ENCODE measurements at regions not wholly inside any gene's neighbourhood (a gene's known extent, or its start where the extent isn't known, plus 50 kb on each side); places are given as distances from the start of the nearest gene placed in this dataset.
"Not testable (repeated sequence)": the region's sequence is repeated elsewhere in the genome, so short reads cannot be mapped to it uniquely, and the experiment has no call there.

- in situ Hi-C loops (cut with MboI; ENCODE audit: low sequenced_read_pairs) = no loop called here
Observed at GRCh38 chr3:153266619-153267018, 104.6 kb downstream of the RAP2B start.

DNA sequence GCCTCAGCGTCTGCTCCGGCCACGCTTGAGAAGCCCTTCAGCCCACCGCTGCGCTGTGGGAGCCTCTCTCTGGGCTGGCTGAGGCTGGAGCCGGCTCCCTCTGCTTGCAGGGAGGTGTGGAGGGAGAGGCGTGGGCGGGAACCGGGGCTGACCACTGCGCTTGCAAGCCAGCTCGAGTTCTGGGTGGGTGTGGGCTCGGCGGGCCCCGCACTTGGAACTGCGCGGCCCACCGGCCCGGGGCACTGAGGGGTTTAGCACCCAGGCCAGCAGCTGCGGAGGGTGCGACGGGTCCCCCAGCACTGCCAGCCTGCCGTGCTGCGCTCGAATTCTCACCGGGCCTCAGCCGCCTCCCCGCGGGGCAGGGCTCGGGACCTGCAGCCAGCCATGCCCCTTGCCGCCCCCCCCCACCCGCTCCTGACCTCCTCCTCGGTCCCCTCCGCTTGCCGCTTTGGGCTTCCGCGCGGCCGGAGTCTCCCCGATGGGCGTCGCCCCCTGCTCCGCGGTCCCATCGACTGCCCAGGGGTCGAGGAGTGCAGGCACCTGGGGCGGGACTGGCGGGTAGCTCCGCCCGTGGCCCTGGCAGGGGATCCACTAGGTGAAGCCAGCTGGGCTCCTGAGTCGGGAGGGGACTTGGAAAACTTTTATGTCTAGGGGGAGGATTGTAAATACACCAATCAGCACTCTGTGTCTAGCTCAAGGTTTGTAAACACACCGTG is 106.7 kb downstream of the RAP2B start:
- in situ Hi-C loops (cut with MboI; ENCODE audit: low sequenced_read_pairs) = no loop called here

- in situ Hi-C loops (cut with MboI; ENCODE audit: low sequenced_read_pairs) = no loop called here
Observed at GRCh38 chr3:153269730-153270129, 107.7 kb downstream of the RAP2B start.

GRCh38 chr3:153273217-153273616 is 111.2 kb downstream of the RAP2B start:
- in situ Hi-C loops (cut with MboI; ENCODE audit: low sequenced_read_pairs) = no loop called here

- in situ Hi-C loops (cut with MboI; ENCODE audit: low sequenced_read_pairs) = no loop called here
Observed at GRCh38 chr3:153273767-153274435, 111.9 kb downstream of the RAP2B start.

GRCh38 chr3:153274561-153274960 is 112.5 kb downstream of the RAP2B start:
- in situ Hi-C loops (cut with MboI; ENCODE audit: low sequenced_read_pairs) = no loop called here

- in situ Hi-C loops (cut with MboI; ENCODE audit: low sequenced_read_pairs) = no loop called here
Observed at GRCh38 chr3:153275514-153275913, 113.5 kb downstream of the RAP2B start.

DNA sequence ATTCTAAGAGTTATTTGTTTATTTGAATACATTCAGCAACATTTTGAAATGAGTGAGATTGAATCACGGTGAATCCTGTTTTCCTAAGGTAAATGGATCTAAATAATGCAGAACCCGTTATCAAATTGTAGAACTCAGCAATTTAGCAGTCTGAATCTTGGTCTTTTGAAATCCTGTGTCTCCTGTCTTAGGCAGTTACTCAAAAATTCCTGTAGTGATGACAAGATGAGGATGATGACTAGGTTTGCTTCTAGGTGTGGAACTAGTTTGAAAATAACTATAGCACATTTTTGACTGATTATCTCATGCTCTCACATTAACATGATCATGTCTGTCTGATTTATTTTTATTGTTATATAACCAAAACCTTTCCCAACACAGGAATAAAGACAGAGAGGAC is 115.0 kb downstream of the RAP2B start:
- in situ Hi-C loops (cut with MboI; ENCODE audit: low sequenced_read_pairs) = no loop called here

DNA sequence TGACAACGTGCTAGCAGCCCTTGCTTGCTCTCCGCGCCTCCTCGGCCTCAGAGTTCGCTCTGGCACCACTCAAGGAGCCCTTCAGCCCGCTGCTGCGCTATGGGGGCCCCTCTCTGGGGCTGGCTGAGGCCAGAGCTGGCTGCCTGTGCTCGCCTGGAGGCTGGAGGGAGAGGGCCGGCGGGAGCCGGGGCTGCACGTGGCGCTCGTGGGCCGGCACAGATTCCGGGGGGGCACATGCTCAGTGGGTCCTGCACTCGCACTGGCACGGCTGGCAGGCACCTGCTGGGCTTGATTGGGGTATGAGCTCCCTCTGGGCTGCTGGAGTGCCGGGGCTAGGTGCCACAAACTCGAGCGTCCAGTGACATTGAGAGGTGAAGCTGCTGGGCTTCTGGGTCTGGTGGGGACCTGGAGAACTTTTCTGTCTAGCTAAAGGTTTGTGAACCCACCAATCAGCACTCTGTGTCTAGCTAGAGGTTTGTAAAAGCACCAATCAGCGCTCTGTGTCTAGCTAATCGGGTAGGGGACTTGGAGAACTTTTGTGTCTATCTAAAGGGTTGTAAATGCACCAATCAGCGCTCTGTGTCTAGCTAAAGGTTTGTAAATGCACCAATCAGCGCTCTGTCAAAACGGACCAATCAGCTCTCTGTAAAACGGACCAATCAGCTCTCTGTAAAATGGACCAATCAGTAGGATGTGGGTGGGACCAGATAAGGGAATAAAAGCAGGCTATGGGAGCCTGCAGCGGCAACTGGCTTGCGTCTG is 119.4 kb downstream of the RAP2B start:
- in situ Hi-C loops (cut with MboI; ENCODE audit: low sequenced_read_pairs) = not testable (repeated sequence)

DNA sequence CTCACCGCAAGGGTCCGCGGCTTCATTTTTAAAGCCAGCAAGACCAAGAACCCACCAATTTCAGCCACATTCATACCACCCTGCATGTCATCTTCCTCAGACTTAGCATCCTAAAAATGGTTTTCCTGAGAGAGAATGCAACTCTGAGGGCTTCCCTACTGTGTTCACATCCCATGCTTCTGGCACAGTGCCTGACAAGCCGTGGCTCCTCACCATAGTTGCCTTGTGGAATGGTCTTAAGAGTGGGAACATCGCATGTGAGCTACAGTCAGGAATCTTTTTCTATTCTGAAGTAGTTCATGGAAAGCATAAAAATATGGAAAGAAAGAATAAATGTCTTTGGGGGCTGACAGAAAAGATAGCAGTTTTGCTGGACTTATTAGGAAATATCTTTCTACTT is 120.3 kb downstream of the RAP2B start:
- in situ Hi-C loops (cut with MboI; ENCODE audit: low sequenced_read_pairs) = no loop called here

DNA sequence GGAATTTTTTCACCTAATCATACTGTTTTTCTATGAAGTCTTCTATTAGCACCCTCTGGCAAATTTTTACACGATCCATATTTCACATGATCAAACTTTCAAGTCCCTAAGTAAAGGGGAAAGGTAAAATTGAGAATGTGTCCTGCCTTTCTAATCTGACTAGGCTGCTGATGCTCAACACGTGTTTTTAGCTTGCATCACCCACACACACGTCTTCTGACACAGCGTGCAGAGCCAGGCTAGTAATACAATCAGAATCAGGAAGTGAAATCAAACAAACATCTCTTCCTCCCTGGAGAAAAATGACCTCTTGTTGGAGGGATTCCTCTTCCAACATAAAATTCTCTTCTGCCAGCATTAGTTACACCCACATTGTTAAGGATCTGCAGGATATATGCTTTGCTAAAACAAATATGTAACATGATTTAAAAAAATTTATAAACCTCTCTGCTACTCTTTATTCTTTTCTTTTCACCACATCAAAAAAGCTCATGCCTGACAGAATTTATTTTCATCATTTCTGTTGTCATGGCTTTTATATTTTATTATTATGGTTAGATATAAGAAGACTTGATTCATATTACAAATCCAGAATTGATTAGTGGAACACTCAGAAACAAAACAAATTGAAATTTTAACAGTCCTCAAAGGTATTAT is 122.4 kb downstream of the RAP2B start:
- in situ Hi-C loops (cut with MboI; ENCODE audit: low sequenced_read_pairs) = no loop called here

GRCh38 chr3:153285194-153285641 is 123.2 kb downstream of the RAP2B start:
- in situ Hi-C loops (cut with MboI; ENCODE audit: low sequenced_read_pairs) = no loop called here

DNA sequence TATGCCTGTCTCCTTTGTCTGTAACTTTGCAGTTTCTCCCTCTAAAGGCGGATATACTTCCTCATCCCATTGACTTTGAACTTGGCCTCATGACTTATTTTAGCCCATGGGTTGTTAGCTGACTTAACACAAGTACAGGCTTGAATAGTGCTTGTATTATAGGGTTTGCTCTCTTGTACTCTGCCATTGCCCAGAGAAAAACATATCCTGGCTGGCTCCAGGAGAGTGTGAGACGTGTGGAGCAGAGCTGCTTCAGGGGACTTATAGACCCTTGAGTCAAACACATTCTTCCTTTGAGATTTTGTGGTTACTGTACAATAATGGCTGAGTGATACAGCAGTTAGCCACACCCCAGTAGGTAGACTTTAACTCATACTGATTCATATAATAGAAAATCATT is 124.0 kb downstream of the RAP2B start:
- in situ Hi-C loops (cut with MboI; ENCODE audit: low sequenced_read_pairs) = no loop called here

- in situ Hi-C loops (cut with MboI; ENCODE audit: low sequenced_read_pairs) = no loop called here
Observed at GRCh38 chr3:153287017-153287416, 125.0 kb downstream of the RAP2B start.

DNA sequence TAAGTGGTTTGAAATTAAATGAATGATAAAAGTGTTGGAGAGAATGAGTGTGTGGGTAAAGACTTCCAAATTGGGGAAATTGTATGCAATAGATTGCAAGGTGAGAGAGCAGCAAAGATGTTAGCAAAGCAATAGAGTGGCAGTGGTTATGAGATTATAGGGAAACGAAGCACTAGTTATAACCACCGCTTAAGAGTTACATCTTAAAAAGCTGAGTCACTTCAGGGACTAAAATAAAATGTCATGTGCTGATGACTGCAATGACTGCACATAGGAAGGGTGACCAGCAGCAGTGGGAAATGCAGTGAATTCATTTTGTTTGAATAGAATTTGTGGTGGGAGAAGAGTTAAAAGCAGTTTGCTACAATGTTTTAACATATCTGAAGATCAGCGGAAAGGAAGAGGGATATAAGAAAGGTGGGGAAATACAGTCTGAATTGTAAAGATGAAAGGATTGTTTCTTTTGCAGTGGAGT is 127.3 kb downstream of the RAP2B start:
- in situ Hi-C loops (cut with MboI; ENCODE audit: low sequenced_read_pairs) = no loop called here

DNA sequence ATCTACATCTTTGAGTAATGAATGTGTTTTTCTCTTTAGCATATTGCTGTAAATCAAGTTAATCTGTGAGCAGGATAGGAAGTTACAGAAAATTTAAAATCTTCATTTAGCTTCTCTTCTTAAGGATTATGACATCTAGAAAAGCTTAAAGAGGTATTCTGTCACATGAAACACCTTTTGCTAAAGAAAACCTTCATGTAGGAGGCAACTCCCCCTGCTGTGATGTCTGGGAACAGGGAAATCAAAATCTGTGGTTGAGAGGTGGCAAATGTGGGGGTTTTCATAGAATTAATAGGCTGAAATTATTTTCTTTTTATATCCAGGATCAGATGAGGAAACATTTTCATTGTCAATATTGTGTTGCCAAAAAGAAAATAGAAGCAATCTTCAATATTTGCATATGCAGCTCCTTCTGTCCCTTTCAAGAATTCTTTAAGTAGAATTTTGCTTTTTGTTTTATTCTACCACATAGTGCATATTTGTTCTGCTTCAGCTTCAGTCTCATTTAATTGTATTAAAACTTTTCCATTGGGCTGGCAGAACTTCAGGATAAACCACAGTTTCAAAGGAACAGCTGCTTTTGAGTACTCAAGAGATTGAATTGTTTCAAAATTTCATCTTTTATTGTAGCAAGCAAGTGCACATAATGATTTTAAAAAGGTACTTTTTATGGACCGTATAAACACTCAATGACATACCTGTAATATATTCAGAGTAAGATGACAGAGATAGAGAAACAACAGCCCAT is 128.4 kb downstream of the RAP2B start:
- in situ Hi-C loops (cut with MboI; ENCODE audit: low sequenced_read_pairs) = no loop called here

- in situ Hi-C loops (cut with MboI; ENCODE audit: low sequenced_read_pairs) = no loop called here
Observed at GRCh38 chr3:153291059-153291685, 129.1 kb downstream of the RAP2B start.

DNA sequence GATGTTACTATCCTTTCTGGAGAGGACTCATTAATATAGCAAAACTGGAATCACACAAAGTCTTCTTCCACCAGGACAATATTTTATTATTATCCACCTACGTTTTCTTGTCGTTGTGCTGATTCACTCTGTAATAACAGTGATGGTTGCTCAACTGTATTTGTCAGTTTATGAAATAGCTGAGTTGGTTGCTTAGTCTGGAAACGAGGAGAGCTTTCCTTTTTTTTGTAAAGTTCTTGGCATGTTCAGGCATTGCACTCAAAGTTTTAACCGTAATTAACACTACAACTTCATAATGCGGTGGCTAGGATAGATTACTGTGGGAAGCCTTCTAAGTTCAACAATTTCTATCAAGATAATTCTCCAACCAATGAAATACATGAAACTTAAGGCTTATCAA is 131.2 kb downstream of the RAP2B start:
- in situ Hi-C loops (cut with MboI; ENCODE audit: low sequenced_read_pairs) = no loop called here

DNA sequence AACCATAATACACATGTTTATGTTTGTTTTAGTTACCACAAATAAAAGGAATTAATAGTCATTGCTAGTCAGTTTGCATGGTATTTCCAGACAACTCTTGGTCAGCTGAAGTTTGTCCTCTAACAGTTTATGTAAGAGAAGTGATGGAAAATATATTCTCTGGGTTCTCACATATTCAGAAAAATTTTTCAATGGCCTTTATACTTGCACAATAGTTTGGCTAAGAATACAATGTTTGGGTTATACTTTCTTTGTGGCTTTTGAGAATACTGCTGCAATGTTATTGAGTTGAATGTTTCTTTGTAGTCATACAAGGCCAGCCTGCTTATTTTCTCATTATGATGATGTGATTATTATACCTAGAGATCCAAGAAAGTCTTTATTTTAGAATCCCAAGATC is 133.9 kb downstream of the RAP2B start:
- in situ Hi-C loops (cut with MboI; ENCODE audit: low sequenced_read_pairs) = no loop called here

DNA sequence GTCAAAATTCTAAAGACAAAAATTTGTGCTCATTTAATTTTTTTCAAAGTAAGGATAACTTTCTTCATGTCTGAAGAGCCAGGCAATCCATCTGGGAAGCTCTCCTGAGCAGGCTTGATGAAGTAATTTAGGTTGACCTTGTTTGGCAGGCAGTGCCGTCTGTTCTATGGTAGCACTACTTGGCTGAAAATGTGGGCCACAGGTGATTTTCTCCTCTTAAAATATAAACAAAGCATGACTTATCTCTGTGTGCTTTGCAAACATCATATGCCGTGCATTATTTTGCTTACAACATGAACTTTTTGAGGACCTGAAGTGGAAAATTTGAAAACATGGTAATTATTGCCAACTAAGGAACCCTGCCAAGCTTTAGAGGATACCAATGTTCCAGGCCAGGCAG is 143.2 kb downstream of the RAP2B start:
- in situ Hi-C loops (cut with MboI; ENCODE audit: low sequenced_read_pairs) = no loop called here

Measured in HL-60/S4 treated with phorbol 12-myristate 13-acetate at 8.2 ng/mL for 4 days and 3 days (cell line).